Stimulated activated CD4-positive, alpha-beta T cell treated with anti-CD3 and anti-CD28 coated beads, Interleukin-15, amount 100 ng/mL, for 24 hours (primary cell): ENCODE measurements at regions not wholly inside any gene's neighbourhood (a gene's known extent, or its start where the extent isn't known, plus 50 kb on each side); places are given as distances from the start of the nearest gene placed in this dataset.

ENCODE experiments used
- DNase-seq: peaks from one replicate; pipeline ENCODE4 v3.0.0-alpha.2; 2020

GRCh38 chr6:14806101-14806500, 439.8 kb upstream of the JARID2 start:
- DNase-seq, result no peak

- no peak for DNase-seq
Measured at GRCh38 chr6:14807130-14807529, 438.7 kb upstream of the JARID2 start.

GRCh38 chr6:14807971-14808370, 437.9 kb upstream of the JARID2 start:
- no peak for DNase-seq

GRCh38 chr6:14810021-14810420, 435.8 kb upstream of the JARID2 start:
- DNase-seq, result no peak

- DNase-seq, result no peak
Measured at GRCh38 chr6:14811775-14812428, 434.0 kb upstream of the JARID2 start.

- DNase-seq, result no peak
Measured at GRCh38 chr6:14814016-14814415, 431.9 kb upstream of the JARID2 start.

GRCh38 chr6:14816116-14816859, 429.6 kb upstream of the JARID2 start:
- no peak for DNase-seq

GRCh38 chr6:14817074-14817473, 428.8 kb upstream of the JARID2 start:
- no peak for DNase-seq

GRCh38 chr6:14818422-14818884, 427.4 kb upstream of the JARID2 start:
- DNase-seq, result no peak

GRCh38 chr6:14819001-14819400, 426.9 kb upstream of the JARID2 start:
- DNase-seq, result no peak

GRCh38 chr6:14819840-14820420, 425.9 kb upstream of the JARID2 start:
- DNase-seq, result no peak

- no peak for DNase-seq
Measured at GRCh38 chr6:14822012-14822553, 423.8 kb upstream of the JARID2 start.

GRCh38 chr6:14822679-14823078, 423.2 kb upstream of the JARID2 start:
- no peak for DNase-seq

- DNase-seq, result no peak
Measured at GRCh38 chr6:14824060-14824459, 421.8 kb upstream of the JARID2 start.

GRCh38 chr6:14824484-14825275, 421.2 kb upstream of the JARID2 start:
- no peak for DNase-seq

GRCh38 chr6:14826456-14826855, 419.4 kb upstream of the JARID2 start:
- DNase-seq, result no peak

GRCh38 chr6:14827354-14827753, 418.5 kb upstream of the JARID2 start:
- DNase-seq, result no peak

- no peak for DNase-seq
Measured at GRCh38 chr6:14828201-14828611, 417.7 kb upstream of the JARID2 start.

GRCh38 chr6:14831070-14831469, 414.8 kb upstream of the JARID2 start:
- DNase-seq, result no peak

GRCh38 chr6:14831937-14832336, 413.9 kb upstream of the JARID2 start:
- DNase-seq, result no peak

- DNase-seq, result no peak
Measured at GRCh38 chr6:14832427-14832826, 413.4 kb upstream of the JARID2 start.

GRCh38 chr6:14834851-14835530, 410.9 kb upstream of the JARID2 start:
- DNase-seq, result no peak
